Anterior cingulate cortex (tissue), 58 donors: ENCODE measurements at regions not wholly inside any gene's neighbourhood (a gene's known extent, or its start where the extent isn't known, plus 50 kb on each side); places are given as distances from the start of the nearest gene placed in this dataset.

Source experiments
- DNase-seq, 58 donors: peaks; one replicate each; lab custom pipeline; 2025; lab: John Stamatoyannopoulos, UW

DNA sequence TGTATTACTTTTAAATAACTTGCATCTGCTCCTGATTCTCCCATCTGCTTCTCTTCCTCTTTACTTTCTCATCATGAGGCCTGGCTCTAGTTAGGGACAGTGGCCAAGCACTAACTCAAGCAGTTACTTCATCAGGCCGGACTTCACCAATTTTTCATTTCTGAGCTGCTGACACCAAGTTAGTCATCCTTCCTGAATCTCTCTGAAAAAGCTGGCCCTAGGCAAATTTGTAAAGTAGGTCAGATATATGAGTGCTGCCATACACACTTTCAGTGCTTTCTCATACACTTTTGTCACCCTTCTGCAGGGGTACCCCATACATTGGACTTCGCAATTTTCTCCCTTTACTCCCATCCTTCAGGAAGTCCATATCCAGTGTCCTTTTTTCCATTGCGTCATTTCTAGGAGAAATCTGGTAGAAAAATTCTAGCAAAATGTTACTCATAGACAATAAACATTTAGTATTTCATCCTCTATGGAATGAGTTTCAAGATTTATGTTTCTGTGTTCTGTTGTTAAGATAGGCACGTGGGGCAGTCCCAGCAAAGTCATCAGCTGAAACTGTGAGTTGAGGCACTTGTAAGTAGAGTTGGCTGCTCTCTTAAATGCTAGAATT is 276.8 kb upstream of the TMPO start:
- no peak for DNase-seq

- no peak for DNase-seq
Observed at GRCh38 chr12:98243190-98243589, 272.2 kb upstream of the TMPO start.

GRCh38 chr12:98244136-98244535 is 271.3 kb upstream of the TMPO start:
- DNase-seq = no peak

GRCh38 chr12:98253207-98254037 is 262.0 kb upstream of the TMPO start:
- no peak for DNase-seq

GRCh38 chr12:98256830-98257229 is 258.6 kb upstream of the TMPO start:
- DNase-seq = no peak

- no peak for DNase-seq
Observed at GRCh38 chr12:98259693-98260092, 255.7 kb upstream of the TMPO start.

DNA sequence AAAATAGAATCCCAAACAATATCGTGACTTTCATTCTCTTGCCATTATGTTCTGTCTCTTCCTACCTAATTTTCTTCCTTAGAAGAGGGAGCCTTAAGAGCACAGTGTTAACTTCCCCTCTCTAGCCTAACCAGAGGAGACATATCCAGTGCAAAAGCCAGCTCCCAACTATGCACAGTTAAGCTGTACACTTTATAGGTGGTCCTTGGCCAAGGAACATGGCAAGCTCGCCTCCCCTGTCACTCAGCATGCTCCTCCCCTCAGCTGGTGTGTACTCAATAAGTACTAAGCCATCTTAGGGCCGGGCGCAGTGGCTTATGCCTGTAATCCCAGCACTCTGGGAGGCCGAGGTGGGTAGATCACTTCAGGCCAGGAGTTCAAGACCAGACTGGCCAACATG is 255.1 kb upstream of the TMPO start:
- DNase-seq = no peak

GRCh38 chr12:98262902-98263301 is 252.5 kb upstream of the TMPO start:
- DNase-seq = no peak

- no peak for DNase-seq
Observed at GRCh38 chr12:98274430-98275130, 240.8 kb upstream of the TMPO start.

GRCh38 chr12:98275131-98275475 is 240.3 kb upstream of the TMPO start:
- DNase-seq = no peak

GRCh38 chr12:98280152-98280551 is 235.2 kb upstream of the TMPO start:
- DNase-seq = no peak

DNA sequence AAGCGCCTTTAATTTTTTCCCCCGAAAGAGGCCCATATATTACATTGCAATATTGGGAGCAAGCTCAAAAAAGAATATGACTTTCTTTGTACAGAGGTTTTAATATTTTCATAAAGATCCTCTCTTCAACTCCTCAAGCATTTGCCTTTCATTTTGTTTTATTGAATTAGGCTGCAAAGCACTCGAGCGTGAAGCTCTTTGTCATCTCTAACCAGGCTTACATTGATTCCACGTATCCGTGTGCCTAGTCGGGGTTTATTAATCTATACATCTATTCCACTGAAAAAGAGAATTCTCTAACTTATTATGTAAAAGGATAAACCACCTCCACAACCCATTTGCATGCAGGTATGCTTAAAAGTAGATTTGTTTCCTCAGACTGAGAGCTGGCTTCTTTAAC is 234.8 kb upstream of the TMPO start:
- no peak for DNase-seq

GRCh38 chr12:98291828-98292227 is 223.6 kb upstream of the TMPO start:
- no peak for DNase-seq

- DNase-seq = peak in 2 of 58 donors; percentile 1 to 10
Observed at GRCh38 chr12:98294051-98294805, 221.2 kb upstream of the TMPO start.

DNA sequence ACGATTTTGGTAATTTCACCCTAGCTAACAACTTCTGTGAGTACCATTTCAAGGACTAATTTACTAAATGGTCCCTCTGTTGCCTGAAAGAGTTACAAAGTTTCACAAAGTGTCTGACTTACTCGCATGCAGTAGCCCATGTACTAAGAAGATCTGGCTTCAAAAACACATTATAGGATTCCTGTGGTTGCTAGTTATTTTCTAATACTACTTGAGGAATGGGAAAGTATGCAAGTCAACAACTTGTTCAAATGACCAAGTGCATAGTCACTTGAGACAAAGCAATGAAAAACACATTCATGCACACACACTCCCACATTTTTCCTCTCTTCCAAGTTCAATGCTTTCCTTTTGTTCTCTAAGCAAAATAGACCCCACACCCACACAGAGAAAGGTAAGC is 219.7 kb upstream of the TMPO start:
- DNase-seq = no peak

- no peak for DNase-seq
Observed at GRCh38 chr12:98296462-98297079, 218.8 kb upstream of the TMPO start.

DNA sequence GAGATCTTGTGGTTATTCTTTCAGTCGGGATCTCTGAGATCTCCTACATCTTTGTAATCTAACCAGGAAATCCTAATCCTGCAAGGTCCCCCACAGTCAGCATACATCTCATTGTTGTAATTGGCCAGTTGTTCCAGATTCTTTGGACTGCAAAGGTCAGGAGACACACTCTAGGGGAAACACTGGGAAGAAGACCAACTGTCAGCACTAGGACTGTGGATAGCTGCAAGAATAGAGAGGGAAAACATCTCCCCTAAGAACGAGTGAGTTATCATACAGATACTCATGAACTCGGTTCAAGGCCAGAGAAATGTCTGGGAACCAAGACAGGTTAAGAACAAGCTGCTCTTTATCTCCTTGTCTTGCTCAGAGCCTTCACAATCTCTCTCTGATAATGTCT is 217.9 kb upstream of the TMPO start:
- no peak for DNase-seq

GRCh38 chr12:98308141-98308540 is 207.2 kb upstream of the TMPO start:
- no peak for DNase-seq

DNA sequence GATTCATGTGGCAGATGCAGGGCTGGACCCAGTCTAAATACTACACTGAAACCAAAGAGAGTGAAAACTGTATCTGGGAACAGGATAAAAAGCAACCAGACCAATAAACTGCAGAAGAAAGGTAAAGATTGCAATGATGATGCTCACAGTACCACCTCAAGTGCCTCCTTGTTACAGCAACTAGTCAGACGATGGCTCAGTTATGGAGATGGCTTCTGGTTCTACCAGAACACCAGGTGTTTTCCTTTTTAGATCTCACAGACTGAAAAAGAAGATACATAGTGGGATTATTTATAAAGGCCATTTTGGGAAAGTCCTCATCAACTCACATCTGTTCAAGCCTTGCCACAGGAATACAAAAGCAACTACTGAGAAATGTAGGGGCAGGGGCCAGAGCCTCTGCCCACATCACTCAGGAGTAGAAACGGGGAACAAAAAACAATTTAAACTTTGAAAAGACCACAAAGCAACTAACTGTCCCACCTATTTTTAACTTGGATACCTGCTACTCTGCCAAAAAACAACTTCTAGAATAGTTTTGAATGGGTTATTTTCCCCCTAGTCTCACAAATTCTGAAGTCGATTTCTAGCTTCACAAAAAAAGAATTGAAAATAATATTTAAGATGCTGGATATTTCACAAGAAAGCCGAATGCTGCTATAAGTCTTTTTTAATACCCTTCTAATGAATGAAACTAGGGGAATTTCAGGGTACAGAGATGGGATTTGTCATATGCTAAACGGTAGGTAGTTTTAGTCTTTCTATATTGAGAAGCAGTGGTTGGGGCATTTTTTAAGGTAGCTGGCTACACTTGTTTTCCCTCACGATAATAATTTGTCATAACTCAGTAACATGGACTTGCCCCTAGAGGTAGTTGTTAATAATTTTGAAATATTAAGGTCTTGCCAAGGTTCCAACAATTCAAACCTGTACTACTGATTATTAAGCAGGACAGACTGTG is 197.2 kb upstream of the TMPO start:
- DNase-seq = no peak
